GM23338 (cell line): ENCODE measurements at regions not wholly inside any gene's neighbourhood (a gene's known extent, or its start where the extent isn't known, plus 50 kb on each side); places are given as distances from the start of the nearest gene placed in this dataset.

Experiments
- ATAC-seq: fragments of 200-7000 bp; cut with Tn5 transposase; 3 replicates; pipeline ENCODE4 v1.9.1; 2020
- DNase-seq: peaks from one replicate; pipeline ENCODE4 v3.0.0-alpha.2; 2015; ENCODE audit warnings: low spot score
- H2AFZ ChIP-seq: fragments of 200-600 bp; sonication (generic); 2 replicates; pipeline ENCODE4 v1.8.0; 2016; ENCODE audit warnings: antibody characterized with exemption, mild to moderate bottlenecking, moderate library complexity
- H3F3A ChIP-seq: fragments of 200-600 bp; sonication (generic); replicated peaks from 2 replicates; pipeline ENCODE4 v1.8.0; 2017; ENCODE audit warnings: antibody characterized with exemption, mixed run types, low read depth
- H3K27ac ChIP-seq: fragments of 200-600 bp; sonication (generic); 2 replicates; pipeline ENCODE4 v1.6.1; 2016; ENCODE audit warnings: low read depth
- H3K27me3 ChIP-seq: fragments of 200-600 bp; sonication (generic); 2 replicates; pipeline ENCODE4 v1.8.0; 2016; ENCODE audit warnings: mild to moderate bottlenecking, mixed run types, moderate library complexity; ENCODE audit not compliant: insufficient read depth
- H3K36me3 ChIP-seq: fragments of 200-600 bp; sonication (generic); 2 replicates; pipeline ENCODE4 v1.8.0; 2016; ENCODE audit warnings: mild to moderate bottlenecking; ENCODE audit not compliant: insufficient read depth
- H3K4me1 ChIP-seq: fragments of 200-600 bp; sonication (generic); 2 replicates; pipeline ENCODE4 v1.8.0; 2016; ENCODE audit warnings: mild to moderate bottlenecking, moderate library complexity; ENCODE audit not compliant: insufficient read depth
- H3K4me2 ChIP-seq: fragments of 200-600 bp; sonication (generic); 2 replicates; pipeline ENCODE4 v1.7.1; 2017; ENCODE audit warnings: mixed run types
- H3K4me3 ChIP-seq: fragments of 200-600 bp; sonication (generic); 2 replicates; pipeline ENCODE4 v1.6.1; 2016; ENCODE audit warnings: mixed run types
- H3K79me2 ChIP-seq: fragments of 200-600 bp; sonication (generic); replicated peaks from 2 replicates; pipeline ENCODE4 v1.8.0; 2017; ENCODE audit warnings: mild to moderate bottlenecking; ENCODE audit not compliant: insufficient read depth
- H3K9me2 ChIP-seq: fragments of 200-600 bp; sonication (generic); 2 replicates; pipeline ENCODE4 v1.8.0; 2017; ENCODE audit not compliant: insufficient read depth
- H4K20me1 ChIP-seq: fragments of 200-600 bp; sonication (generic); replicated peaks from 2 replicates; pipeline ENCODE4 v1.8.0; 2017; ENCODE audit warnings: mild to moderate bottlenecking; ENCODE audit not compliant: insufficient read depth
- H3K27ac Mint-ChIP-seq: 2 replicates; pipeline ENCODE4 v1.8.0; 2020; ENCODE audit warnings: inconsistent platforms, mild to moderate bottlenecking, moderate library complexity, mixed read lengths
- H3K27me3 Mint-ChIP-seq: 3 replicates; pipeline ENCODE4 v1.8.0; 2022; ENCODE audit warnings: low read depth, mild to moderate bottlenecking, moderate library complexity, mixed read lengths, inconsistent platforms; ENCODE audit not compliant: insufficient read depth, poor library complexity
- H3K36me3 Mint-ChIP-seq: 3 replicates; pipeline ENCODE4 v1.8.0; 2021; ENCODE audit warnings: low read depth, mild to moderate bottlenecking, inconsistent platforms, moderate library complexity, mixed read lengths
- H3K4me1 Mint-ChIP-seq: 3 replicates; pipeline ENCODE4 v1.8.0; 2020; ENCODE audit warnings: mild to moderate bottlenecking, inconsistent platforms, mixed read lengths
- H3K4me3 Mint-ChIP-seq: 3 replicates; pipeline ENCODE4 v1.8.0; 2021; ENCODE audit warnings: moderate library complexity, mild to moderate bottlenecking, inconsistent platforms, mixed read lengths
- H3K9me3 Mint-ChIP-seq: 3 replicates; pipeline ENCODE4 v1.8.0; 2020; ENCODE audit warnings: moderate library complexity, mild to moderate bottlenecking, inconsistent platforms, mixed read lengths
- CREB1 ChIP-seq: fragments of 250-450 bp; sonication (Bioruptor Pico); IDR thresholded peaks from 2 replicates; pipeline ENCODE4 v1.5.0; 2020; ENCODE audit warnings: low read depth, mild to moderate bottlenecking, moderate library complexity
- EZH2 ChIP-seq: fragments of 200-600 bp; sonication (generic); IDR thresholded peaks from one replicate; pipeline ENCODE4 v1.8.0; 2017; ENCODE audit warnings: antibody characterized with exemption, mild to moderate bottlenecking, low read depth; ENCODE audit not compliant: unreplicated experiment
- EZH2phosphoT487 ChIP-seq: fragments of 200-600 bp; sonication (generic); IDR thresholded peaks from one replicate; pipeline ENCODE4 v1.8.1; 2018; ENCODE audit warnings: antibody characterized with exemption; ENCODE audit not compliant: unreplicated experiment
- JUNB ChIP-seq: IDR thresholded peaks from one replicate; pipeline ENCODE4 v1.6.1; 2016; ENCODE audit warnings: antibody characterized with exemption; ENCODE audit not compliant: unreplicated experiment
- NANOG ChIP-seq: IDR thresholded peaks from 2 replicates; pipeline ENCODE4 v1.6.1; 2016; ENCODE audit warnings: antibody characterized with exemption, borderline replicate concordance
- POLR2AphosphoS5 ChIP-seq: IDR thresholded peaks from 2 replicates; pipeline ENCODE4 v1.6.1; 2016; ENCODE audit warnings: antibody characterized with exemption, low read depth
- STAT1 ChIP-seq: IDR thresholded peaks from one replicate; pipeline ENCODE4 v1.6.1; 2016; ENCODE audit warnings: antibody characterized with exemption; ENCODE audit not compliant: unreplicated experiment
- ZNF114 ChIP-seq: fragments of 250-450 bp; sonication (Bioruptor Pico); IDR thresholded peaks from 2 replicates; pipeline ENCODE4 v1.5.0; 2020; ENCODE audit warnings: mild to moderate bottlenecking, moderate library complexity
- ZNF331 ChIP-seq: fragments of 250-450 bp; sonication (Bioruptor Pico); IDR thresholded peaks from 2 replicates; pipeline ENCODE4 v1.5.0; 2020; ENCODE audit warnings: low read depth, mild to moderate bottlenecking, moderate library complexity
- TF ChIP-seq, protein P1 (sequence below): IDR thresholded peaks from one replicate; pipeline ENCODE4 v1.6.1; 2018; ENCODE audit warnings: antibody characterized with exemption; ENCODE audit not compliant: unreplicated experiment
- TF ChIP-seq, protein P2 (sequence below): IDR thresholded peaks from 2 replicates; pipeline ENCODE4 v1.6.1; 2016; ENCODE audit warnings: antibody characterized with exemption
- TF ChIP-seq, protein P3 (sequence below), 2 experiments: fragments of 200-600 bp in 1 of 2; sonication (generic) in 1 of 2; conservative IDR thresholded peaks; 2 replicates each; pipeline versions ENCODE4 v1.5.1 to v1.6.1; 2016 to 2017; ENCODE audit warnings: antibody characterized with exemption in 2 of 2, low read depth in 2 of 2, mild to moderate bottlenecking in 2 of 2, moderate library complexity in 1 of 2
- TF ChIP-seq, protein P4 (sequence below): fragments of 250-450 bp; sonication (Bioruptor Pico); IDR thresholded peaks from 2 replicates; pipeline ENCODE4 v1.5.0; 2020; ENCODE audit warnings: mild to moderate bottlenecking, moderate library complexity

DNA sequence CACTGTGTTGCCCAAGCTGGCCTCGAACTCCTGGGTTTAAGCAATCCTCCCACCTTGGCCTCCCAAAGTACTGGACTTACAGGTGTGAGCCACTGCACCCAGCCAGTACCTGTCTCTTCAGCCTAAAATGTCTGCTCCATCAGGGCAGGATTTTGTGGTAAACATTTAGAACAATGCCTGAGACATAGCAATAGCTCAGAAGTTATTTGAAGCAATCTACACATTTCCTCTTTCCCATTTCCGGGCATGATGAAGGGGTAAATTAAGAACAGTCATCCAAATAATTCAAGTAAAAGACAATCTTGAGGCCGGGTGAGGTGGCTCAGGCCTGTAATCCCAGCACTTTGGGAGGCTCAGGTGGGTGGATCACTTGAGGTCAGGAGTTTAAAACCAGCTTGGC, 69.0 kb upstream of the ZNF217 start:
- H3K27me3 ChIP-seq: no peaks in the 10 kb centered on the region
- Mint-ChIP-seq H3K4me3 (no peak overlapping the region), H3K27ac (no peak overlapping the region), H3K36me3 (no peaks in the 10 kb centered on the region), H3K27me3 (peaks cover 2% of the 10 kb centered on the region), H3K4me1 (peaks cover 30% of the 10 kb centered on the region), H3K9me3 (no peaks in the 10 kb centered on the region)
- H3K36me3 ChIP-seq: no peaks in the 10 kb centered on the region
- no peaks in the 10 kb centered on the region for H3K79me2 ChIP-seq
- H3K9me2 ChIP-seq: no peaks in the 10 kb centered on the region
- H3F3A ChIP-seq: no peaks in the 10 kb centered on the region; the same call in 1 of the 2 replicates
- no peak overlapping the region for H3K4me3 ChIP-seq
- H3K27ac ChIP-seq: no peak overlapping the region
- no peak for TF ChIP-seq POLR2AphosphoS5
- no peak for TF ChIP-seq STAT1
- TF ChIP-seq, protein P1, sequence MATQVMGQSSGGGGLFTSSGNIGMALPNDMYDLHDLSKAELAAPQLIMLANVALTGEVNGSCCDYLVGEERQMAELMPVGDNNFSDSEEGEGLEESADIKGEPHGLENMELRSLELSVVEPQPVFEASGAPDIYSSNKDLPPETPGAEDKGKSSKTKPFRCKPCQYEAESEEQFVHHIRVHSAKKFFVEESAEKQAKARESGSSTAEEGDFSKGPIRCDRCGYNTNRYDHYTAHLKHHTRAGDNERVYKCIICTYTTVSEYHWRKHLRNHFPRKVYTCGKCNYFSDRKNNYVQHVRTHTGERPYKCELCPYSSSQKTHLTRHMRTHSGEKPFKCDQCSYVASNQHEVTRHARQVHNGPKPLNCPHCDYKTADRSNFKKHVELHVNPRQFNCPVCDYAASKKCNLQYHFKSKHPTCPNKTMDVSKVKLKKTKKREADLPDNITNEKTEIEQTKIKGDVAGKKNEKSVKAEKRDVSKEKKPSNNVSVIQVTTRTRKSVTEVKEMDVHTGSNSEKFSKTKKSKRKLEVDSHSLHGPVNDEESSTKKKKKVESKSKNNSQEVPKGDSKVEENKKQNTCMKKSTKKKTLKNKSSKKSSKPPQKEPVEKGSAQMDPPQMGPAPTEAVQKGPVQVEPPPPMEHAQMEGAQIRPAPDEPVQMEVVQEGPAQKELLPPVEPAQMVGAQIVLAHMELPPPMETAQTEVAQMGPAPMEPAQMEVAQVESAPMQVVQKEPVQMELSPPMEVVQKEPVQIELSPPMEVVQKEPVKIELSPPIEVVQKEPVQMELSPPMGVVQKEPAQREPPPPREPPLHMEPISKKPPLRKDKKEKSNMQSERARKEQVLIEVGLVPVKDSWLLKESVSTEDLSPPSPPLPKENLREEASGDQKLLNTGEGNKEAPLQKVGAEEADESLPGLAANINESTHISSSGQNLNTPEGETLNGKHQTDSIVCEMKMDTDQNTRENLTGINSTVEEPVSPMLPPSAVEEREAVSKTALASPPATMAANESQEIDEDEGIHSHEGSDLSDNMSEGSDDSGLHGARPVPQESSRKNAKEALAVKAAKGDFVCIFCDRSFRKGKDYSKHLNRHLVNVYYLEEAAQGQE: no peak
- TF ChIP-seq ZNF331 (CRISPR knock-in tag): no peak
- TF ChIP-seq, protein P2, sequence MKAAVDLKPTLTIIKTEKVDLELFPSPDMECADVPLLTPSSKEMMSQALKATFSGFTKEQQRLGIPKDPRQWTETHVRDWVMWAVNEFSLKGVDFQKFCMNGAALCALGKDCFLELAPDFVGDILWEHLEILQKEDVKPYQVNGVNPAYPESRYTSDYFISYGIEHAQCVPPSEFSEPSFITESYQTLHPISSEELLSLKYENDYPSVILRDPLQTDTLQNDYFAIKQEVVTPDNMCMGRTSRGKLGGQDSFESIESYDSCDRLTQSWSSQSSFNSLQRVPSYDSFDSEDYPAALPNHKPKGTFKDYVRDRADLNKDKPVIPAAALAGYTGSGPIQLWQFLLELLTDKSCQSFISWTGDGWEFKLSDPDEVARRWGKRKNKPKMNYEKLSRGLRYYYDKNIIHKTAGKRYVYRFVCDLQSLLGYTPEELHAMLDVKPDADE: no peak
- no peak for TF ChIP-seq ZNF114 (CRISPR knock-in tag)
- no peak for TF ChIP-seq EZH2phosphoT487
- no peak for TF ChIP-seq CREB1 (CRISPR knock-in tag)
- TF ChIP-seq JUNB: no peak
- TF ChIP-seq EZH2: no peak
- no peak for TF ChIP-seq NANOG
- TF ChIP-seq, protein P3, sequence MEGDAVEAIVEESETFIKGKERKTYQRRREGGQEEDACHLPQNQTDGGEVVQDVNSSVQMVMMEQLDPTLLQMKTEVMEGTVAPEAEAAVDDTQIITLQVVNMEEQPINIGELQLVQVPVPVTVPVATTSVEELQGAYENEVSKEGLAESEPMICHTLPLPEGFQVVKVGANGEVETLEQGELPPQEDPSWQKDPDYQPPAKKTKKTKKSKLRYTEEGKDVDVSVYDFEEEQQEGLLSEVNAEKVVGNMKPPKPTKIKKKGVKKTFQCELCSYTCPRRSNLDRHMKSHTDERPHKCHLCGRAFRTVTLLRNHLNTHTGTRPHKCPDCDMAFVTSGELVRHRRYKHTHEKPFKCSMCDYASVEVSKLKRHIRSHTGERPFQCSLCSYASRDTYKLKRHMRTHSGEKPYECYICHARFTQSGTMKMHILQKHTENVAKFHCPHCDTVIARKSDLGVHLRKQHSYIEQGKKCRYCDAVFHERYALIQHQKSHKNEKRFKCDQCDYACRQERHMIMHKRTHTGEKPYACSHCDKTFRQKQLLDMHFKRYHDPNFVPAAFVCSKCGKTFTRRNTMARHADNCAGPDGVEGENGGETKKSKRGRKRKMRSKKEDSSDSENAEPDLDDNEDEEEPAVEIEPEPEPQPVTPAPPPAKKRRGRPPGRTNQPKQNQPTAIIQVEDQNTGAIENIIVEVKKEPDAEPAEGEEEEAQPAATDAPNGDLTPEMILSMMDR (conservative IDR thresholded peaks at IDR 0.05; ENCODE audit: low read depth in 2 of 2): no peak
- TF ChIP-seq, protein P4, sequence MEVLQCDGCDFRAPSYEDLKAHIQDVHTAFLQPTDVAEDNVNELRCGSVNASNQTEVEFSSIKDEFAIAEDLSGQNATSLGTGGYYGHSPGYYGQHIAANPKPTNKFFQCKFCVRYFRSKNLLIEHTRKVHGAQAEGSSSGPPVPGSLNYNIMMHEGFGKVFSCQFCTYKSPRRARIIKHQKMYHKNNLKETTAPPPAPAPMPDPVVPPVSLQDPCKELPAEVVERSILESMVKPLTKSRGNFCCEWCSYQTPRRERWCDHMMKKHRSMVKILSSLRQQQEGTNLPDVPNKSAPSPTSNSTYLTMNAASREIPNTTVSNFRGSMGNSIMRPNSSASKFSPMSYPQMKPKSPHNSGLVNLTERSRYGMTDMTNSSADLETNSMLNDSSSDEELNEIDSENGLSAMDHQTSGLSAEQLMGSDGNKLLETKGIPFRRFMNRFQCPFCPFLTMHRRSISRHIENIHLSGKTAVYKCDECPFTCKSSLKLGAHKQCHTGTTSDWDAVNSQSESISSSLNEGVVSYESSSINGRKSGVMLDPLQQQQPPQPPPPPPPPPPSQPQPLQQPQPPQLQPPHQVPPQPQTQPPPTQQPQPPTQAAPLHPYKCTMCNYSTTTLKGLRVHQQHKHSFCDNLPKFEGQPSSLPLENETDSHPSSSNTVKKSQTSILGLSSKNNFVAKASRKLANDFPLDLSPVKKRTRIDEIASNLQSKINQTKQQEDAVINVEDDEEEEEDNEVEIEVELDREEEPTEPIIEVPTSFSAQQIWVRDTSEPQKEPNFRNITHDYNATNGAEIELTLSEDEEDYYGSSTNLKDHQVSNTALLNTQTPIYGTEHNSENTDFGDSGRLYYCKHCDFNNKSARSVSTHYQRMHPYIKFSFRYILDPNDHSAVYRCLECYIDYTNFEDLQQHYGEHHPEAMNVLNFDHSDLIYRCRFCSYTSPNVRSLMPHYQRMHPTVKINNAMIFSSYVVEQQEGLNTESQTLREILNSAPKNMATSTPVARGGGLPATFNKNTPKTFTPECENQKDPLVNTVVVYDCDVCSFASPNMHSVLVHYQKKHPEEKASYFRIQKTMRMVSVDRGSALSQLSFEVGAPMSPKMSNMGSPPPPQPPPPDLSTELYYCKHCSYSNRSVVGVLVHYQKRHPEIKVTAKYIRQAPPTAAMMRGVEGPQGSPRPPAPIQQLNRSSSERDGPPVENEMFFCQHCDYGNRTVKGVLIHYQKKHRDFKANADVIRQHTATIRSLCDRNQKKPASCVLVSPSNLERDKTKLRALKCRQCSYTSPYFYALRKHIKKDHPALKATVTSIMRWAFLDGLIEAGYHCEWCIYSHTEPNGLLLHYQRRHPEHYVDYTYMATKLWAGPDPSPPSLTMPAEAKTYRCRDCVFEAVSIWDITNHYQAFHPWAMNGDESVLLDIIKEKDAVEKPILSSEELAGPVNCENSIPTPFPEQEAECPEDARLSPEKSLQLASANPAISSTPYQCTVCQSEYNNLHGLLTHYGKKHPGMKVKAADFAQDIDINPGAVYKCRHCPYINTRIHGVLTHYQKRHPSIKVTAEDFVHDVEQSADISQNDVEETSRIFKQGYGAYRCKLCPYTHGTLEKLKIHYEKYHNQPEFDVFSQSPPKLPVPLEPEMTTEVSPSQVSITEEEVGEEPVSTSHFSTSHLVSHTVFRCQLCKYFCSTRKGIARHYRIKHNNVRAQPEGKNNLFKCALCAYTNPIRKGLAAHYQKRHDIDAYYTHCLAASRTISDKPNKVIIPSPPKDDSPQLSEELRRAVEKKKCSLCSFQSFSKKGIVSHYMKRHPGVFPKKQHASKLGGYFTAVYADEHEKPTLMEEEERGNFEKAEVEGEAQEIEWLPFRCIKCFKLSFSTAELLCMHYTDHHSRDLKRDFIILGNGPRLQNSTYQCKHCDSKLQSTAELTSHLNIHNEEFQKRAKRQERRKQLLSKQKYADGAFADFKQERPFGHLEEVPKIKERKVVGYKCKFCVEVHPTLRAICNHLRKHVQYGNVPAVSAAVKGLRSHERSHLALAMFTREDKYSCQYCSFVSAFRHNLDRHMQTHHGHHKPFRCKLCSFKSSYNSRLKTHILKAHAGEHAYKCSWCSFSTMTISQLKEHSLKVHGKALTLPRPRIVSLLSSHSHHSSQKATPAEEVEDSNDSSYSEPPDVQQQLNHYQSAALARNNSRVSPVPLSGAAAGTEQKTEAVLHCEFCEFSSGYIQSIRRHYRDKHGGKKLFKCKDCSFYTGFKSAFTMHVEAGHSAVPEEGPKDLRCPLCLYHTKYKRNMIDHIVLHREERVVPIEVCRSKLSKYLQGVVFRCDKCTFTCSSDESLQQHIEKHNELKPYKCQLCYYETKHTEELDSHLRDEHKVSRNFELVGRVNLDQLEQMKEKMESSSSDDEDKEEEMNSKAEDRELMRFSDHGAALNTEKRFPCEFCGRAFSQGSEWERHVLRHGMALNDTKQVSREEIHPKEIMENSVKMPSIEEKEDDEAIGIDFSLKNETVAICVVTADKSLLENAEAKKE: no peak
- DNase-seq (no peak), ATAC-seq (no peak)
- H2AFZ ChIP-seq: no peak overlapping the region
- H3K4me1 ChIP-seq: peaks cover 32% of the 10 kb centered on the region
- H3K4me2 ChIP-seq: no peak overlapping the region
- H4K20me1 ChIP-seq: no peaks in the 10 kb centered on the region
